ENCODE measurements at regions not wholly inside any gene's neighbourhood (a gene's known extent, or its start where the extent isn't known, plus 50 kb on each side); places are given as distances from the start of the nearest gene placed in this dataset.
"Not testable (repeated sequence)": the region's sequence is repeated elsewhere in the genome, so short reads cannot be mapped to it uniquely, and the experiment has no call there.

DNA sequence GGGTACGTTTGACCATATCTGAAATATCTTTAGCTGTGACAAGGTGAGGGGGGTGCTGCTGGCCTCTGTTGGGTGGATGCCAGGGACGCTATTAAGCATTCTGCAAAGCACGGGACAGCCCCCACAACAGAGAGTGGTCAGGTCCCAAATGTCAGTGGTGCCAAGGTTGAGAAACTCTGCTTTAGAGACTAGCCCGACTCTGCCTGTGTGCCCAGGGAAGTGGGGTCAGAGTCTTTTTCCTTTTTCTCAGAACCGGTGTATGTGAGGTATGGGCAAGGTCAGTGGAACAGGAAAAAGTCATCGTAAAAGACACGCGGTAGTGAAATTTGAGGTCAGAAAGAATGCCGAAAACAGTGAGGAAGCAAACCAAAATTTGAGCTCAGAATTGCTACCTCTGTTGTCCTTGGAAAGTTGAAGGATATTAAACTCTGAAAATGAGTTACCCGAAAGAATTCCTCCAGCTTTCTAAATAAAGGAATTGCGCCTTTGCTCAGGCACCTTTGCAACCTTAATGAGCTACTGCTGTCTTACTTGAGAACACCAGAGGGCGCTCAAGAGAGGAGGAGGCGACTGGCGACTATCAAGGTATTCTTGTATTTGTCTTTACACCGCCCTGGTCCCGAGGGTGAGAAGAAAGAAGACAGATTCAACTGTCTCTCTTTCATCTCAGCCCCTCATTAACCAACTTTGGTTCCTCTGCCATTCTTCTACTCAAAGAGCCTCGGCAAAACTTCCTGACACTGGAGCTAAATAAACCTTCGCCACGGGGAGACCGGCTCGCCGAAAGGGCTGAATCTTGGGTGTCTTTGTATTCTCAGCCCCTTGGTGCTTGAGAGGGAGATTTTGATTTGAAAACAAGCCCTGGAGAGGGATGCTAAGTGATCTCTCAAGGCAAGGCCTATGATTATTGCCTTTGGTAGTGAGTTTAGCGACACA is 85.4 kb upstream of the OLIG2 start:
- peak; percentile 13 for DNase-seq

DNA sequence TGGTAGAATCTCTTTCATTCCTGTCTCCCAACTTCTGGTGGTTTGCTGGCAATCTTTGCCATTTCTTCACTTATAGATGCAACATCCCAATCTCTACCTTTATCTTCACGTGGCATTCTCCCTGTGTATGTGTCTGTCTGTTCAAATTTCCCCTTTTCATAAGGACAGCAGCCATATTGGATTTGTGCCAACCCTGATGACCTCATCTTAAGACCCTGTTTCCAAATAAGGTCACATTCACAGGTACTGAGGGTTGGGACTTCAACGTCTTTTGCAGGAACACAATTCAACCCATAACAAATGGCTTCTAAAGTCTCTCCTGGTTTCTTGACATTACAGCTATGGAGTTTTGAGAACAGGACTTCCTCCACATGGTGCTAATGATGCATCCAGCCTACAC is 84.5 kb upstream of the OLIG2 start:
- DNase-seq, result no peak

DNA sequence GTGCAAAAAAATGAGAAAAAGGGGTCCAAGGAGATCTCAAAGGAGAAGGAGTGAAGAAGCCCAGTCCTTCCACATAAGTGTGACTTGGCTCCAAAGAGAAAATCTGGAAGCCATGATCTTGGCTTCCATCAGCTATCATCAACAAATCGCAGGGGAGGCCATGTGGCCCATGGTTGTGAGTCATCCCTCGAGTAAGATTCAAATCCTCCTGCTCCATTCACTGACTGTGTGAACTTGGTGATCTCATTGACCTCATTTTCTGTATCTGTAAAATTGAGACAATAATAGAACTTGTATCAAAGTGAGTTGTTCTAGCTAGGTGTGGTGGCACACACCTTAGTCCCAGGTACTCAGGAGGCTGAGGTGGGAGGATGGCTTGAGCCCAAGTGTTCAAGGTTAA is 79.1 kb upstream of the OLIG2 start:
- DNase-seq, result no peak

DNA sequence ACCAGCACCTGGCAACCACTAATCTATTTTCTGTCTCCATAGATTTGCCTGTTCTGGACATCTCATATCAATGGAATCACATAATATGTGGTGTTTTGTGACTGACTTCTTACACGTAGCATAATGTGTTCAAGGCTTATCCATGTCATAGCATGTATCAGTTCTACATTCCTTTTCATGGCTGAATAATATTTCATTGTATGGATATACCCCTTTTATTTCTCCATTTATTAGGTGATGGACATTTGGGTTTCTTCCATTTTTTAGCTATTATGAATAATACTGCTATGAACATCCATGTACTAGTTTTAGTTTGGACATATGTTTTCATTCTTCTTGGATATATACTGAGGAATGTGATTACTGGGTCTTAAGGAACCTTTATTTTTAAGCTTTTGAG is 78.0 kb upstream of the OLIG2 start:
- no peak for DNase-seq

DNA sequence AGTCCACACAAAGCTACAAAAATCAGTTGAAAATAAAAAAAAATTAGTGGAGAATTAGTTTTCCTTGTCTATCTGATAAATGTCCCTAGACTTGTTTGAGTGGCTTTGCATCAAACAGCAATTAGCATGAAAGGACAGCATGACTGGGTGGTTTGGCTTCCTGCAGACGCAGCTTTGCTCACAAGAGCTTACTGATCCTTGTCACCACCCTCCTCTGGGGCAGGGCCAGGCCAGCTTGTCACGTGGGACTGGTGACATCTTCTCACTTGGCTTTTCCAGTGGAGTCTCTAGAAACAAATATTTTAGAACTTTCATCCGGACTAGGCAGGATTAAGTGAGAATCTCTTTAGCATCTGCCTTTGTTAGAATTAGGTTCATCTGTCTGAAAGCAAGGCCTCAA is 76.0 kb upstream of the OLIG2 start:
- DNase-seq, result no peak

DNA sequence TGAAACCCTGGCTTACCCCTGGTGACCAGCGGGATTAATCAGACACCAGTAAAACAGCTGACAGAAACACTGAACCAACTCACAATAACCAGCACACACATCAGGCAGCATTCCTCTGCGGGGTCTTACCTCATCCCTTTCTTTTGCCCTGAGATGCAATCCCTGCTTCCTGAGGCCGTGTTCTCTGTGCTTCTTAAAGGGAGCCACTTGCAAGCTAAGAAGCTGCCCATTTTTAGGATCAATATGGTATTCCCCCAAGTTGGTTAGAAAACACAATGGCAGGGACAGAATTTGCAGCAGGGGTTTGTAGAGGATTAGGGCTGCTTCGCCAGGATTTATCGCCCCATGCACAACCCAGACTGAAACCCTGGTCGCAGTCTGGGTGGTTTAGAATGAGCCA is 74.7 kb upstream of the OLIG2 start:
- no peak for DNase-seq

DNA sequence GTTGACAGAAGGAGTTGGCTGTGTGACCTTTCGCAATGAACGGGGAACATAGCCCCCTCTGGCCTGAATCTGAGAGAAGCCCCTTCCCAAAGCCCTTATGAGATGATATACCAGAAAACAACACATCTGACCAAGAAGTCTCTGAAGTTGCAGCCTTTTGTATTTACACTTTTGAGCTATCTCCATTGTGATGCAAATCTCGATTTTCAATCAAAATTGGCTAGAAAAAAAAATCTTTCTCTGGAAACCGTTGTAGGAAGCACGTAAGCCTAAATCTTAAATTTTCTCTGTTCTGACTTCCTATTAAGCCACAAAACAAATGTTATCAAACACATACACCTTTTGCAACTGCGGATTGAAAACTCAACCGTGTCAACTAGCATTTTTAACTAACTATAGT is 71.4 kb upstream of the OLIG2 start:
- DNase-seq, result no peak

DNA sequence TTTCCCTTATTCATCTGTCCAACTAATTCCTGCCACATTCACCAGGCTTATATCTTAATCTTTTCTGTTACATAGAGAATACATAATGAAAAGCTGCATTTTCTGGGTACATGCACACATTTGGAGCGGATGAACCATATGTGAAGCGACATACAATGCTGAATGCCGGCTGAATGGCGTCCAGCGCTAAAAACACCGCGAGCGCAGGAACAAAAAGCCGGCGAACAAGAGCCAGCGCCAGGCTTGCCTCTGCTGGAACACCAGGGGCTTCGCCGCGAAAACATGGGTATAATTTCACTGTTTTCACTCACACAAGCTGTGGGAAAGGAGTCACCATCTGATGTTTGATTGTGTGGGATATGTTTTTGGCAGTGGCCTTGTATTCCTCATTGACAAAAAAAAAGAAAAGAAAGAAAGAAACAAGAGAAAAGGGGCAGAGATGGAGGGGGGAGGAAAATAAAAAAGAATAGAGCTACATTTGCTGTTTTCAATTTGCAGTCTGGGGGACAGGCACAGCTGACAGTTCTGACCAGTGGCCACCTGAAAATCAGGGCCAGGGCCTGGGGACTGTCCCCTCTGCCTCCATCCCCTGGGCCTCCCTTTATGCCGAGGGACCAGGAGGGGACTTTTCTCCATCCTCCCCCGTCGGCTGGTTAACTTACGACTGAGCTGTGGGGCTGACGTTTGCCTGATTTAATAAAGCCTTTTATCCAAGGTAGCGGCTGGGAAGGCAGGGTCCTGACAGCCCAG is 70.2 kb upstream of the OLIG2 start:
- DNase-seq, result no peak

DNA sequence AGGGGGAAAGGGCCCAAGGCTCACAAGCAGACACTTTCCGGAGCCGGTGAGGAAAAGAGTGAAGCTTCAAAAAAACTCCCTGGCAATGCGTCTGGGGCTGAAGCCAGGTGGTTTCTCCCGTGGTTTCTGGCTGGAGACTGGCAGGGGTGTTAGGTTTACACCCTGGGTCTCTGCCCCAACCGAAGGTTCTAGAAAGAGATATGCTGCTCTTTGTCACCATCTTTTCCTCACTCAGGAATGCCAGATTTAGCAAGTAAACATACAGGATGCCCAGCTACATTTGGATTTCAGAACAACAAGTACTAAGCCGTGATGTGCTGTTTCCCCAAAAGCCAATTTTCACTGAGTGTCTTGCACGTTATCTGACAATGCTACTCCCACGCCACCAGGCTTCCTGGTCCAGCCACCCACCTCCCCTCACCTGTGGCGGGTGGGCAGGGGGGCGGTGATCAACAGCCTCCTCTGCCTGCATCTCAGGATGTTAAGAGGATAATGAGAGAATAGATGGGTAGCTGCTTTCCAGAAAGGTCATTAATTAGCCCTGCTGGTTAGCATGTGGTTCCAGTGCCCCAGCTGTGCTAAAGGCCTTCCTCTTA is 69.6 kb upstream of the OLIG2 start:
- DNase-seq, result no peak

DNA sequence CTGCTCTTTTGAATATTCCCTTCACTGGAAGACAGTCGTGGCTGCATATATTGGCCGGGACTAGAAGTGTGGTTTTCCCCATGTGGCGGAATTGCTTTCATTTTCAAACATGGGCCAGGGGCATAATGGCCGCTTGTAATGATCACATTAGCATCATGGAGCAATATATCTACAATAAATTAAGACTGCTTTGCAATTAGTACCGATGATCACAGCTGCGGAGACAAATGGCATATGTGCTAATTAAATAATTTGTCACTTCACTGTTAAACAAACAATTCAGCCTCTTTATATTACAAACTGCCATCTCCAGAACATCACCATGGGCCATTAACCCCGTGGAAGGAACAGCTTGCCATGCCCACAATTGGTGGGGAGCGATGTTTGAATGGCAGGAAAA is 68.2 kb upstream of the OLIG2 start:
- no peak for DNase-seq

DNA sequence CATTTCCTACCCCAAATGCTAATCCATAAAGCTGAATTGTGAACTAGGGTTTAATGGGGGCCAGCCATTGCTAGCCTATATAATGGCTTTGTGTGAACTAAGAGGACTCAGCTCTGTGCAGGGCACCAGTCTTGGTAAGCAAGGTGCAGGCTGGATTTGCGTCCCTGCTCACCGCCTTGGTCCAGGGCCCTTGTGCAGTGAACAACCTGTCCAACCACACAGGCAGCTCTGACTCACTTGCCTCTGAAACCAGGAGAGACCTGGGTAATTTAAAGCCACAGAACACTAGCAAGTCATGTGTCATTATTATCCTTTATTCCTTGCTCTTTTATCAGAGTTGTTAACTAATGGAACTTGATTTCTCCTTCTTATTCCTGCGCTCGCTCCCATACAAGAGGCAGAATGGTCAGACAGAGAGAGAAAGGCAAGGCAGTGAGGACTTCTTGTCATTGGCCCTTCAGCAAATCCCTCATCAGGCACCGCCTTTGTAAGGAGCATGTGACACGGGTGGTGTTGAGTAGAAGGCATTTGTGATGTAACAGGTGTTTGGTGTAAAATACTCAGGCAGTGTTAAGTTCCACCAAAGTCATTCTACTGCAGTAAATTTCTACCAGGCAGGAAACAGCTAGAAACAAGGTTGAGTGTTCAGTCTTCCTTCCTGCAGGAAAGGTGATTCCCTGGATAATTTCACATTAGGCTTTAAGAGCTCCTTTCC is 67.3 kb upstream of the OLIG2 start:
- DNase-seq, result no peak

DNA sequence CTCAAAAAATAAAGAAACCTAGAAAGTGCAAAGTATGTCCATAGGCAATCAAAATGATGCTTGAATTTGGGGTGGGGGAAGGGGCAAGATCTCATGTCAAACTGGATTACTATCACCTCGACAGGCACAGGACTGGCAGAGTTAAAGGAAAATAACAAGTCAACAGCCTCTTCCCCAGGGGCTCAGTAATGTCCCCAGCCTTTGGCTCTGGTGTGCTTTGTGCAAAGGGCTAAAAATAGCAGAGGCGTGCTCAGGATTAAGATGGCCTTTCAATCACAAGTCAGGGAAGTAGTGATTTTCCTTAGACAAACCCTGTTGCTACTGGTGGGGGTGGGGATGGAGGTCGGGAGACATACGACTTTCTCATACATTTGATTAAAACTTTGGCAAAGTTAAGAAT is 63.5 kb upstream of the OLIG2 start:
- no peak for DNase-seq

DNA sequence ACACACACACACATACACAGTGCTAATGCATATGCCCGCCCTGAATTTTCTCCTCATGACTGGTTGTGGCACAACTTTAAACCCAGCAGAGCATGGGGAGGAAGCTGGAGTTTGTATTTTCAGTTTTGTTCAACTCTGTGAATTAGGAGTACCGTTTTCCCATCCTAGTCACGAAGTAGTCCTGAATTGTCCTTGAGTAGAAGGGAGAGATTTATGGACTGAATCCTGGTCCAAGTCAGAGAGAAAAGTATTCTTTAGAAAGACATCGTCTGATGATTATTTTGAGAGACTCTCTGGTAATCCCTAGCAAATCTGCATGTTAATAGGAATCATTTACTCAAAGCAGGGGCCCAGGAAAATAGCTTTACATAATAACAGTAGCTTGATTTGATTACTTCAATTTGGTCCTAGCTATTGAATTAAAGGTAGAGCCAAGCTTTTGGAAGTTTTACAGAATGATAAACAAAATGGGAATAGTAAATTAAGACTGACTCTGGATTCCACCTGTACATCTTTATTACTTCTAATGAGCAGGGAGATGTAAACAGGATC is 60.5 kb upstream of the OLIG2 start:
- DNase-seq, result no peak

DNA sequence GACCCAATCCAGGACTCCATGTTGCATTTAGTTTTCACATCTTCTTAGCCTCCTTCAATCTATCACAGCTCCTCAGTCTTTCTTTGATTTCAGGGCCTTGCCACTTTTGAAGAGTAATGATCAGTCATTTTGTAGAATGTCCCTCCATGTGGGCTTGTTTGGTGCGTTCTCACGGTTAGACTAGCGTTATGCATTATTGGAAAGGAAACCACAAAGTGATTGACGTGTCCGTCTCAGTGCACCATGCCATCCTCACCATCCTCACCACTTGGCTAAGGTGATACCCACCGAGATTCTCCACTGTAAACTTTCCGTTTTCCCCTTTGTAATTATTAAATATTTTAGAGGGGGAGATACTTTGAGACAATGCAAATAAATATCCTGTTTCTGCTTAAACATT is 59.6 kb upstream of the OLIG2 start:
- DNase-seq, result no peak

DNA sequence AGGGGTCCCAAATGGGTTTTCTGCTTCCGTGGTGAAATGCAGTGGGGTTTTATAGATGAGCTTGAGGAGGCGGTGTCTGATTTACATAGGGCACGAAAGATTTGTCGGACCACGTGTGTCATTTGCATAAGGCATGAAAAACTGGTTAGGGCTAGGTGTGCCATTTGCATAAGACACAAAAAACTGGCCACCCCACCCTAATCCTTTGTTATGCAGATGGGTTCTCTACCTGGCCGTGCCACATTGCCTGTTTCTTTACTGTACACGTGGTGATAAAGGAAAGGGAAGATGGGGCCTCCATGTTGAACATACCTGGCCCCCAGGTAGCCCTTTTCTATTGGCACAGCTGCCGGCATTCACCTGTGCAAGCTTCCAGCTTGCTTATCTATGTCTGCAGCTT is 57.6 kb upstream of the OLIG2 start:
- DNase-seq, result not testable (repeated sequence)

DNA sequence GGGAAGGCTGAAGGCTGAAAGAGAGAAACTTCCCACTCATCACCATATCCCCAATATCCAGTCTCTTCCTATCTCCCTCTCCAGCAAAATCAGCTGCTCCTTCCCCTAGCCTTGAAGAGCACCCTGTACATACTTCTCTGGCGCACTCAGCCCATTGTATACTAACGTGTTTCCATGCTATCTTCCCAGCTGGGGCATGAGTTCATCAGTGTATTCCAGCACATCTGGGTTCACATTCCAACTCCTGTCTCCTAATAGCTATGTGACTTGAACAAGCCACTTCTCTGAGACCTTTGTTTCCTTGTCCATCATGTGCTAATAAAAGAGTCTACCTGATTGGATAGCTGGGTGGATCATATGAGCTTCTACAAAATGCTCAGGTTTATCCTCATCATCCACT is 51.1 kb upstream of the OLIG2 start:
- DNase-seq, result no peak

DNA sequence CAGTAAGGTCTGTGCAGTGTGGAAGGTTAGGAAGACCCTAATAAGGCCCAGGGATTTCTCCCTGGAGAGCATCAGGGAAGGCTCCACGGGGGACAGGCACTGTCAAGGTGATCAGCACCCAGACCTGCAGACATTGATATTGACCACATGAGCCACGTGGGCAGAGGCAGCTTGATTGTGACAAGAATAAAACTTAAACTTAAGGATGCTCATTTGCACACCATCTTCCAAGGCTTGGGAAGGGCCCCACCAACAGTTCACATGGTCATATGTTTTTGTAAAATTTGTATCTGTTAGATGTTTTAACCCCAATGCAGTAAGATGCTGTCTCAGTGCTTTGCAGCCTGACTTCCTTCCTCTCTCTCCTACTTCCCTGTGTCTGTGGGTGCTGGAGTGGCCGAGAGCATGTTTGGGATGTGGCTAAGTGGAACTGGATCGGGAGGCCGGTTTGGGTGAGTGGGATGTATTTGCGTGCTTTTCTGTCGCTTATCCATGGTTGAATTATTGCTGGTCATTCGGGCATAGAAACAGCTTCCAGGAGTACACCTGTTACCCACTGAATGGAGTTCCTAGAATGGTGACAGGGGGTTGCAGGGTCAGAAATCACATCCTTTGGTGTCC is 49.8 kb upstream of the OLIG2 start:
- no peak for DNase-seq
